Epithelial cell of esophagus (primary cell): ENCODE measurements at regions not wholly inside any gene's neighbourhood (a gene's known extent, or its start where the extent isn't known, plus 50 kb on each side); places are given as distances from the start of the nearest gene placed in this dataset.

ENCODE experiments used
- DNase-seq: peaks from one replicate; pipeline ENCODE4 v3.0.0; 2010; ENCODE audit warnings: low read depth
- H3K4me3 ChIP-seq: 2 replicates; pipeline ENCODE4 v1.5.1; 2011; ENCODE audit warnings: mild to moderate bottlenecking, low read length, control low read depth
- CTCF ChIP-seq: IDR thresholded peaks from 2 replicates; pipeline ENCODE4 v1.5.1; 2011; ENCODE audit warnings: low read depth, mild to moderate bottlenecking, low read length, control low read depth, inconsistent platforms; ENCODE audit not compliant: insufficient read depth; ENCODE audit errors: missing control alignments

- DNase-seq, result no peak
- TF ChIP-seq CTCF, result no peak
- no peak overlapping the region for H3K4me3 ChIP-seq
Observed at GRCh38 chr15:47507221-47507985, 209.9 kb upstream of the SEMA6D start.

- no peak for TF ChIP-seq CTCF
- no peak overlapping the region for H3K4me3 ChIP-seq
- DNase-seq, result no peak
Observed at GRCh38 chr15:47511261-47511660, 206.0 kb upstream of the SEMA6D start.

GRCh38 chr15:47513471-47513870, 203.8 kb upstream of the SEMA6D start:
- no peak for TF ChIP-seq CTCF
- no peak overlapping the region for H3K4me3 ChIP-seq
- DNase-seq, result peak; percentile 35

- no peak overlapping the region for H3K4me3 ChIP-seq
- peak; percentile 78 for DNase-seq
- TF ChIP-seq CTCF, result no peak
Observed at GRCh38 chr15:47514200-47514652, 203.1 kb upstream of the SEMA6D start.

- no peak overlapping the region for H3K4me3 ChIP-seq
- TF ChIP-seq CTCF, result no peak
- peak; percentile 68 for DNase-seq
Observed at GRCh38 chr15:47516558-47516957, 200.7 kb upstream of the SEMA6D start.

- H3K4me3 ChIP-seq, result no peak overlapping the region
- no peak for DNase-seq
- no peak for TF ChIP-seq CTCF
Observed at GRCh38 chr15:47516972-47517371, 200.3 kb upstream of the SEMA6D start.

DNA sequence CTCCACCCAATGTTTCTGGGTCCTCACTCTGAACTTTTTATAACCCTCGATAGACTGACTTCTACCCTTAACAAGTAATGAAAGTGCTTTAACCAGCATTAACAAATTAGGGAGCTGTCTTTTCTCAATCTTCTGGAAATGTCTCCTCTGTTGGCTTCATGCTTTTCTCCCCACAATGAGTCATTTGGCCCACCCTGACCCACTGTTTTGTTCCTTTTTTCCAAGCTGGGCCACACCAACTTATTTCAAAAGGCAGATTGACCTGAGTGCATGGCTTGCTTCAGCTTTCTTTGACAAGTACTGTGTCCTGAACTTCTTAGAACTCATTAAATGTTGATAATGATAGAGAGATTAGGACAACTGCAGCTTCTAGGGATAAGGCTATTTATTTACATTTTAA, 199.6 kb upstream of the SEMA6D start:
- no peak overlapping the region for H3K4me3 ChIP-seq
- DNase-seq, result no peak
- TF ChIP-seq CTCF, result no peak
